HUDEP-2 (cell line): ENCODE measurements at regions not wholly inside any gene's neighbourhood (a gene's known extent, or its start where the extent isn't known, plus 50 kb on each side); places are given as distances from the start of the nearest gene placed in this dataset.
"Not testable (repeated sequence)": the region's sequence is repeated elsewhere in the genome, so short reads cannot be mapped to it uniquely, and the experiment has no call there.

Experiments
- DNase-seq, 76 experiments: peaks; one replicate each; lab custom pipeline; 2025; ENCODE audit not compliant: unreplicated experiment in 76 of 76; lab: John Stamatoyannopoulos, UW

DNA sequence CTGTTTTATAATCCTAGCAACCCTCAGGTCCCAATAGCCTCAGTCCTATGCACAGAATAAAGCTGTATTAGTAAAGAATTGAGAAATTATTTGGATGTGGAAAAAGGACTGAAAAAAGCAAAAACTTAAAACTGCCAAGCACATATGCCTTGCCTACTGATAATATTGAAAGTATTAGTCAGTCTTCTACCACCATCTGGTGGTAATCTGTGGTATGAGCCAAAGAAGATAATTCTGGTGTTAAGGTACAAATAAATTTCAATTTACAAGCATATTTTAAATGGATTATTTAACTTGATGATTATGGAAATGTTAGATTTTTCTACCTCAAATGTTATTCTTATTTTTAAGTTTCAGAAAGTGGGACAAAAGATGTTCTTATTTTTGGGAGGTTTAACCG is 460.3 kb upstream of the KLHL1 start:
- DNase-seq, result peak in 10 of 76 experiments; percentile 0 to 49 (median 10)

DNA sequence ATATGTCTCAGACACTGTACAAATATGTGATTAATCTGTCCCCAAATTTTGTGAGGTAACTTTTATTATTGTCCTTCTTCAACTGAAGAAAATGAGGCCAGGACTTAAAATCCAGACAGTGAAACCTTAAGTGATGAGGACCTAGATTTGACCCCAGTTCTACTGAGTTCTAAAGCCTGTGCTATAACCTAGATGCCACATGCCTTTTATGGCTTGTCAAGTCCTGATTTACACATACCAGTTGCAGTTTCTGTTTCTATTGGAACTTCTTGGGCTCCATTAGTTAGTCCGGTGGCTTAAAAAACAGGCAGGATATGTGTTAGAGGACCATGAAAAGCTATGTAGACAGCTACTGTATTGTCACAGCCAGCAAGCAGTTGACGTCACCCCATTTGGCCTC is 436.5 kb upstream of the KLHL1 start:
- no peak for DNase-seq

DNA sequence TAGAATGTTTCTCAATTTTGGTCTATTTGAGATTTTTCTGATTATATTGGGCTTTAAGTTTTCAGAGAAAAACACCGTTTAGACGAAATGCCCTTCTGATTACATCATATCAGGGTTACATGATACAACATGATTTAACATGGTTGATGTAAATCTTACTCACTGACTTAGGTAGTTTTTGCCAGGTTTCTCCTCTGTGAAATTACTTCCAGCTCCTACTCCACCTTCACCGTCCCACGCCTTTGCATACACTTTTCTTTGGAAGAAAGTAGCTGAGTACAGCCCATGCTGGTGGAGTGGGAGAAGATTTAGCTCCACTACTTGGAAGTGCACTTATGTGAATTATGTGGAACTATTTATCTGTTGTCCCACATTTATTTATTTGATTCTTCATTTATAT is 433.2 kb upstream of the KLHL1 start:
- DNase-seq, result no peak

DNA sequence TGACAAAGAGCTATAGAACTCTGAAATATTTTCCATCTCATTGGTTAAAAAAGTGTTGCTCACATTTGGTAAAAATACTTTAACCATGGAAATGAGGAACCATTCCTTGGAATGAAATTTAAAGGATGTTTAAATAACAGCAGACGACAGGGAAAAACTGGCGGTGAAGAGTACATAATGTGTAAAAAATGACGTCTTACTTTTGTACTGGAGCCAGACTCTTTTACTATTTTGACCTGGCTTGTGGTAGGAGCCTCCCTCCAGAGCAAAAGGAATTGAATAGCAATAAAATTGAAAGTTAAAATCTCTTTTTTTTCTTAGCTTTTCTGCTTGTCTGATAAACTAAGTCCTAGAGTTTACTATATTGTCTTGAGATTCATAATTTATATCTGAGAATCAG is 426.2 kb upstream of the KLHL1 start:
- DNase-seq, result no peak

DNA sequence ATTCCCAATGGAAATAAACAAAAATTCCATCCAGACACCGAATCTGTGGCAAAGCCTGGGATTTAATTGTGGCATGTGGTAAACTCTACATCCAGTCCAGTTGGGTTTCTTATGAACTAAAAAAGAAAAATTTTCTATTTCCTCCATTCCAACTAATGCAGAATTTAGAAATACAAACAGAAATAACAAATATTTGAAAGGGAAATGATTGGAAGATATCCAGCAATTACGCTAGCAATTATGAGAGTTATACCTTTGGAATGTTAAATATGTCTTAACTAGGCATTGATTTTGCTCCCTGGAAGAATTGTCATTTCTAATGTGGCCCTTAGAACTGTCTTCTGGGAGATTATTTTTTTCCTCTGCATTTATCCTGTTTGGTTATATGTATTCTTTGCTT is 421.4 kb upstream of the KLHL1 start:
- DNase-seq, result no peak

DNA sequence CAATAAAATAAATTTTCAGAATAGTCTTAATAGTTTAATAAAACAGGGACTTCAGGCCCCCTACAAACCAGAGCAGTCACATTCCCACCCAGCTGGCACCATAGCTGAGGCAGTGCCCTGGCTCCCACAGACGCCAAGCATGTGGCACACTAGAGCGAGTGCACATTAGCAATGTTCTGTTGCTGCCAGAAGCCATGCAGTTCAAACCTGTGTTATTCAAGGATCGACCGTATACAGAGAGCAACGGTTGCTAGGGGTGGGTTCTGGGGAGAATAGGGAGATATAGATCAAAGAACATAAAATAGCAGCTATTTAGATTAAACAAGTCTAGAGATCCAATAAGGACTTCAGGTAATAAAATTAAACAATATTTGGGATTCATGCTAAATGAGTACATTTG is 419.3 kb upstream of the KLHL1 start:
- no peak for DNase-seq

DNA sequence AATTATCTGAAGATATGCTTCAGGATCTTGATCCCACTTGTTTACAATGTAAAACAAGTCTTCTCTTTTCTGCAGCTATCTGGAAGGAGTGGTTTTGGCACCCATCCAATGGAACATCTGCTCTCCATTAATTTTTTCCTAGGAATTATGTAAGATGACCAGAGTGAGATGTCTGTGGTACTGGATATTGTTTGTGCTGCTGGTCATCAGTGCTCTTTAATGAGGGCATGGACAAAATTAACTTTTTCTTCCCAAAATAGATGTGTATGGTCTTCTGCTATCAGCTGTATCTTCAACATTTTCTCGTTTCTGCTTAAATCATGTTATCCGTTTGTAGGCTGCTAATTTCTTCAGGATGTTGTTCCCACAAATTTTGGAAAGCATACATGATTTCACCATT is 415.4 kb upstream of the KLHL1 start:
- no peak for DNase-seq

DNA sequence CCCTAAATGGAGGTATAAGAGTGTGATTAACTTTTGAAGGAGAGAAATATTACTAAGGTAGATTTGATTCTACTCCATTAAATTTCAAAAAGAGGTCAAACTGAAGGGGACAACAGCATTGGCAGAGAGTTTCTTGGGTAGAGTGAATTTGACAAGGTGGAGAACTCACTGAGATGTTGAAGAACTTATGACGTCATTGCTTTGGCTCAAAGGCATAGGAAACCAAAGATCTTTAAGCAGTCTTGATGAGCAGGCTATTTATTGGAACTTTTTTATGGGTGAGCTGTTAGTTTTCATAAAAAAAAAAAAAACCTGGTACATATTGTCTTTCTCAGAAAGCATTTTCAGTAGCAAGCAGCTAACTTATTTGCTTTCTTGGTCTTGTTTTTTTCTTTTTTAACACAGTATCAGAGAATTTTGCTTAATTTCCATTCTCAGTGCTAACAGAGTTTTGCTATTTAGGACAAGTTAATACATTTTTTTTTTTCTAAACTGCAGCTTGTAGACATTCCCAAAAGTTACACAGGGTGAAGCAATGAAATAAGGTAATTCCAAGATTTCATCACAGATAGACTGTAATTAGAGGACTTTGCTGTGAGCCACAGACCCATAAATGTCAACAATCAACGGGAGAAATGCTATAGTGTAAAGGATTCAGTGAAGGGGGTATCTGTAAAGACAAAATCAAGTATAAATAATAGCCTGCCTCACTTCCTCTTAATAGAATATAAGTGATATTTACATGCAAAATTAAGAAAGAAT is 412.2 kb upstream of the KLHL1 start:
- DNase-seq, result no peak

DNA sequence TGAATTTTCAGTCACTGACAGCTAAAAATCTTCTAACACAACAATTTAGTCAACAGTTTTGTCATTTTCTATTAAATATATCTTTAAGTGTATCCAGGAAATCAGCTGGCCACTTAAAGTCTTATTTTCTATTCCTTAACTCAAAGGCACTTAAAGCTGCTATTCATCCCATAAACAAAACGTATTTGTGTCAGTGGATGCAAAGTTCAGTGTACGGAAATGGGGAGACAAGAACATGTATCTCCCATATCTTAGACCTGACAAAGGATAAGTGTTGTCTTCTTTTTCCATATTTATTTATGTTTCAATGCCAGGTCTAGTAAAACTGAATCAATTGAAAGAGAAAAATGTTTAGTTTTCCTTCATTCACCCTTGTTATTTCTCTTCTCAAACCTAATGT is 409.8 kb upstream of the KLHL1 start:
- DNase-seq, result no peak

DNA sequence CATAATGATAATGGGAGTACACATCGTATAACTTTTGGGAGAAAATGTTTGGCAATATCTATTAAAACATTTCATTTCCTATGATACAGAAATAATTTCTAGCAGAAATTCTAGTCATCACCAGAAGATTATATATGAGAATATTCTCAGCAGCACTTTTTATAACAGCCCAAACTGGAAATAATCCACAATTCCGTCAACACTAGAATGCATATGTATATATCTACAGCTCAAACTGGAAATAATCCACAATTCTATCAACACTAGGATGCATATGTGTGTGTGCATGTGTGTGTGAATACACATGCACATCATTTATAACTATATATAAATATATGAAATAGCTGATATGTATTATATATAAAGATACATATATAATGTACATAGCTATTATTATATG is 408.0 kb upstream of the KLHL1 start:
- DNase-seq, result no peak

DNA sequence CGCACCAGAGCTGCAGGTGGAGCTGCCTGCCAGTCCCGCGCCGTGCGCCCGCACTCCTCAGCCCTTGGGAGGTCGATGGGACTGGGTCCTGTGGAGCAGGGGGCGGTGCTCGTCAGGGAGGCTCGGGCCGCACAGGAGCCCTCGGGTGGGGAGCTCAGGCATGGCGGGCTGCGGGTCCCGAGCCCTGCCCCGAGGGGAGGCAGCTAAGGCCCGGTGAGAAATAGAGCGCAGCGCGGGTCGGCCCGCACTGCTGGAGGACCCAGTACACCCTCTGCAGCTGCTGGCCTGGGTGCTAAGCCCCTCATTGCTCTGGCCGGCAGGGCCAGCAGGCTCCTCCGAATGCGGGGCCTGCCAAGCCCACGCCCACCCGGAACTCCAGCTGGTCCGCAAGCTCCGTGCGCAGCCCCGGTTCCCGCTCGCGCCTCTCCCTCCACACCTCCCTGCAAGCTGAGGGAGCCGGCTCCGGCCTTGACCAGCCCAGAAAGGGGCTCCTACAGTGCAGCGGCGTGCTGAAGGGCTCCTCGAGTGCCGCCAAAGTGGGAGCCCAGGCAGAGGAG is 403.7 kb upstream of the KLHL1 start:
- DNase-seq, result not testable (repeated sequence)

DNA sequence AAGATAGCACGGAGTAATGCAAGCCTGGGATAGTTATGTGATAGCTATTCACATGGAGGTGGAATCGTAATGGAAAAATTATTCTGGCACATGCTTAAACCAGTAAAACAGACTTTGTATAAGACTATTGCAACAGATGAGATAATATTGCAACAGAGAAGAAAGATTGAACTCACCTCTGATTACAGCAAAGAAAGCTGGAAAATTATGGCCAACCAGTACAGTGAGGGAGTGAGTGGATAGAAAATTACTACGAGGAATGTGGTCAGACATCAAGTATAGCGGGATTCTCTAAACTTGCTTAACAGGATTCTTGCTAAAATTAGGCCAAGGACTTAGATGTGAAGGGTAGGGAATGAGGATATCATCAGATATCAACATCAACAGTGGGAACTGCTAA is 397.6 kb upstream of the KLHL1 start:
- DNase-seq, result no peak

DNA sequence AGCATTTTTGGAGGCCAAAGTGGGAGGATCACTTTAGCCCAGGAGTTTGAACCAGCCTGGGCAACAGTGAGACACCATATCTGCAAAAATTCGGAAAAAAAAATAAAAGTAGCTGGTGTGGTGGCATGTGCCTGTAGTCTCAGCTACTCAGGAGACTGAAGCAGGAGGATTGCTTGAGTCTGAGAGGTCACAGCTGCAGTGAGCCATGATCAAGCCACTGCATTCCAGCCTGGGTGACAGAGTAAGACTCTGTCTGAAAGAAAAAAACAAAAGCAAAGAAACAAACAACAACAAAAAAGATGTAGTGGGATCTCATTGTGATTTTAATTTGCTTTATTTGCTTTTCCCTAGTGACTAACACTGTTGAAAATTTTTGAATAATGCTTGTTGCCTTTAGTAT is 394.7 kb upstream of the KLHL1 start:
- DNase-seq, result no peak

DNA sequence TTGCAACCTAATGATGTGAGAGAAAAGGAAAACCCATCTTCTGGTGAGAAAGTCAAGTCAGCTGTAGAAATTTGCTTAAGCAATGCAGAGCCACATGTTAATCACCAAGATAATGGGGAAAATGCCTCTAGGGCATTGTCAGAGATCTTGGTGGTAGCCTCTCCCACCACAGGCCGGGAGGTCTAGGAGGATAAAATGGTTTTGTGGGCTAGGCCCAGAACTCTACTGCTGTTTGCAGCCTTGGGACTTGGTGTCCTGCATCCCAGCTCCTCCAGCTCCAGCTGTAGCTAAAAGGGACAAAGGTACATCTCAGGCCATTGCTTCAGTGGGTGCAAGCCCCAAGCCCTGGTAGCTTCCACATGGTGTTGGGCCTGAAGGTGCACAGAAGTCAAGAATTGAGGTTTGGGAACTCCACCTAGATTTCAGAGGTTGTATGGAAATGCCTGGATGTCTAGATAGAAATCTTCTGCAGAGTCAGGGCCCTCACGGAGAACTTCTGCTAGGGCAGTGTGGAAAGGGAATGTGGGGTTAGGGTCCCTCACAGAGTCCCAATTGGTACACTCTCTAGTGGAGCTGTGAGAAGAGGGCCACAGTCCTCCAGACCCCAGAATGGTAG is 382.2 kb upstream of the KLHL1 start:
- no peak for DNase-seq

DNA sequence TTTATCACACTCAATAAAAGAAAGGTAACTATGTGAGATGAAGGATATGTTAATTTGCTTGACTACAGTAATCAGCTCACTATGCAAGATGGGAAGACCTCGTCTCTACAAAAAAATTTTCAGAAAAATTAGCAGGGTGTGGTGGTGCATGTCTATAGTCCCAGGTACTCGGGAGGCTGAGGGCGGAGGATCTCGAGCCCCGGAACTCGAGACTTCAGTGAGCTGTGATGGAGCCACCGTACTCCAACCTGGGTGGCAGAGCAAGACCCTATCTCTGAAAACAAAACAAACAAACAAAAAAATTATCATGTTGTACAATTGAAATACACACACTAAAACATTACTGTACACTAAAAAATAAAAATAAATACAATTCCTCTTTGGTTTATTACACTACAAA is 376.7 kb upstream of the KLHL1 start:
- no peak for DNase-seq

DNA sequence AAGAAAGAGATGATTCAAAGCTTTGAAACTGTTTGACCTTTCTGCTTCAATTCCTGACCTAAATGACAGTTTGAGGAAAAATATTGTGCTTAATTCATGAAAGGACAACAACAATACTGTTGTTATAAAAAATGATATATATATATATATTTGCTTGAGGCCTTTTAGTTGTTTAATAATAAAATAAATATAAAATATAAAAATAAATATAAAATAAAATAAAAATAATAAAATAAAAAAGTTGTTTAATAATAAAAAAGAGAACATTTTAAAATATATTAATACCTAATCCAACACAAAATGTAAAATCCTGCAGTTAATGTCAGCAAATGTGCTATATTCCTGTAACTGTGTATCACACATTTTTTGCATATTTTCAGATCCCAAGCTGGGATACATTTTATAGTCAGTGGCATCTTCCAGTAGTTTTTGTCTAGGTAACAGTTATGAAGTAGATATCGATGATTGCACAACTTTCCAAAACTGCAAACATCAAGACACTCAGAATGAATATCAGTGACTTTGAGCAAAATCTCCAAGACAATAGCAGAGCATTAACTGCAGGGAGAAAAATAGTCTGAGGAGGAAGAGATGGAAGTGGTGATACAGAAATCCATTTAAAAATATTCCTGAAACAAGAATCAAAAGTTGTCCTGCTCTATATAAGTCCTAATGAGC is 375.5 kb upstream of the KLHL1 start:
- no peak for DNase-seq

DNA sequence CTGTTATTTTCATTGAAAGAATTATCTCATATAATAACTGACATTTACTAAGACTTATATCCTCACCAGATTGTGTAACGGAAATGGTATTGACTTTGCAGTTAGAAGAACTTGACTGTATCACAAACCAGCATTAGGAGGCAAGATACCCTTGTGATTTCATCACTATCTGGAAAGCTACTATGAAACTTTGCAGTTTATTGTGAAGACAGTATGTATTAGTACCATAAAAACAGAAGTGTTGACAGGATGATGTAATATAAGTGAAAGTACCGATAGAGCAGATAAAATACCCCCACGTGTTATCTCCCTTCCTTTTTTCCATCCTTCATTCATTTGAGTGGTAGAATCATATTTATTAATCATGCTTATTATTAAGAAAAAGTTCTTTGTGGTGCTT is 365.7 kb upstream of the KLHL1 start:
- no peak for DNase-seq

DNA sequence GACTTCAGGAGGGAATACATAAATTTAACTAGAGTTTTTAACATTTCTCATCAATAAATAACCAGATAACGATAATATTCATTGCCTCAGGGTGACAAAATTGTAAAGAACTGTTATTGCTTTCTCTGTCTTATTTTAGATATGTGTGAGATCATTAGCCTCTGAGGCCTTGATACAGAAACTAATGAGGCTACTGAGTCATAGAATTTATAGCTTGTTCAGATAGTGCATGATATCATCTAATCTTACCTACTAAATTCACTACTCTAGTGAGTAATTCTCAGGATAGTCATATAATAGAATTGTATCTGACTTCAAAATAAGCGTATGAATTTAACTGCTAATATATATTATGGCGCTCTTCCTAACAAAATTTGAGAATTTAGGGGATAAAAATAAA is 360.8 kb upstream of the KLHL1 start:
- DNase-seq, result no peak

DNA sequence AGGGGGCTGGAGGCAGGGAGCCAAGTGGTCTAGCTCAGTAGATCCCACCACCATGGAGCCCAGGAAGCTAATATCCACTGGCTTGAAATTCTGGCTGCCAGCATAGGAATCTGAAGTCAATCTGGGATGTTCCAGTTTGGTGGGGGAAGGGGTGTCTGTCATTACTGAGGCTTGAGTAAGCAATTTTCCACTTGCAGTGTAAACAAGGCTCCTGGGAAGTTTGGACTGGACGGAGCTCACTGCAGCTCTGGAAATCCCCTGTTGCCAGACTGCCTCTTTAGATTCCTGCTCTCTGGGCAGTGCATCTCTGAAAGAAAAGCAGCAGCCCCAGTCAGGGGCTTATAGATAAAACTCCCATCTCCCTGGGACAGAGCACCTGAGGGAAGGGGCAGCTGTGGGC is 349.2 kb upstream of the KLHL1 start:
- DNase-seq, result no peak

DNA sequence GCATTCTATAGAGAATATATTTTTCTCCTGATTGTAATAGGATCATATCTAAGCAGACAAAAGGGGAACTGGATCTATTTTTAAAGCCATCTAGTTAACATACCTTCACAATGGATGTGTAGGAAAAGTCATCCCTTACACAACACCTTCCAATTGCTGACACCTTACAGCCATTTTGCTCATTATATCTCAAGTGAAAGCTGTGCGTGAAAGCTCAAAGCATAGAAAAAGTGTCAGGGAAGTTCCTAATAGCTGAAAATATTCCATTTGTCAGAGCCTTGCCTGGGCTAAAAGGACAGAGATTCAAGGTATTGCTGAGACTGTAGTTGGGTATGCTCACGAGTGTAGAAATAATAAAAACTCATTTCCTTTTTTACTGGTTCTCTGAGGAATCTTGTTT is 340.6 kb upstream of the KLHL1 start:
- DNase-seq, result no peak

DNA sequence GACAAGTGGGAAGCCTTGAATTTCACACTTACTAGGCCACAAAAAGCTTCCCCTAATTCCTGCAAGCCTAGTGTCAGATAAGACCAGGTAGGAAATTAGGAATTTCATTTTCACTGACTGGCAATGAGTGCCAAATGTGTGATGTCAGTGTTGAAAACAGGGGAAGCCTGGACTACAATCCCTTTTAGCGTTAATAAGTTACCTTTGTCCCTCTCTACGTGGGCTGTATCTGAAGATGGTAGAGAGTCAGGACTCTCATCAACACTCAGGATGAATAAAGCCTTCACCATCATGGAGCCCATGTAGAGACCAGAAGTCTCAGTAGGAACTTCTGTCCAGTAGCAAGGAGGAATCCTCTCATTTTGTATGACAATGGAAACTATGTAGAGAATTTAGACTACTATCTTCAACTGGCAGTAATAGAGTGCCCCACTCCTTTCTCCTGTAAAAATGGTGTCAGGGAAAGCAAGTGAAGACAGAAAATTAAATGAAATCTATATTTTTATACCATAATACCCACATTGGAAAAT is 324.1 kb upstream of the KLHL1 start:
- DNase-seq, result no peak

DNA sequence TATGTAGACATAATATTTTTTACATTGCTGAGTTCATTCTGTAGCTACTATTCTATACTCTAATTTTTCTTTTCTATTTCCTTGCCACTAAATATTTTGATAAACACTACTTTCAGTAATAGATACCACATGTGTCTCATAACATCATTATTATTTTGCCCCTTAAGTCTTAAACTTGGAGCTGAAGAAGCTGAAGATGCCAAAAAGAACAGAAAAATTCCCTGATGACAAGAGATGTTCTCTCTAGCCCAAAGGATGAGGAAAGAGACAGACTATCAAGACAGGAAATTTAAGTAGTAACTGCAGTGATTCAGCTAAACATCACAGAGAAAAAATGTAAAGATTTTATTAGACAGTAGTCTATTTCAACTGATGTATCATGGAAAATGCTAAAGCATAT is 322.0 kb upstream of the KLHL1 start:
- no peak for DNase-seq
